MM.1S (cell line): ENCODE measurements at regions not wholly inside any gene's neighbourhood (a gene's known extent, or its start where the extent isn't known, plus 50 kb on each side); places are given as distances from the start of the nearest gene placed in this dataset.

Experiments
- DNase-seq: peaks from one replicate; pipeline ENCODE4 v3.0.0-alpha.2; 2015
- H2AFZ ChIP-seq: fragments of 300-600 bp; sonication (generic); 2 replicates; pipeline ENCODE4 v1.6.0; 2016; ENCODE audit warnings: antibody characterized with exemption, low read length
- H3F3A ChIP-seq: fragments of 300-600 bp; sonication (generic); 2 replicates; pipeline ENCODE4 v1.6.1; 2016; ENCODE audit warnings: mild to moderate bottlenecking, antibody characterized with exemption, low read length, moderate library complexity, mixed read lengths; ENCODE audit not compliant: insufficient read depth
- H3K27ac ChIP-seq: fragments of 300-600 bp; sonication (generic); 2 replicates; pipeline ENCODE4 v1.5.1; 2016; ENCODE audit warnings: mild to moderate bottlenecking, low read length
- H3K27me3 ChIP-seq: fragments of 300-600 bp; sonication (generic); replicated peaks from 2 replicates; pipeline ENCODE4 v1.6.0; 2016; ENCODE audit warnings: low read length; ENCODE audit not compliant: insufficient read depth
- H3K36me3 ChIP-seq: fragments of 300-600 bp; sonication (generic); replicated peaks from 2 replicates; pipeline ENCODE4 v1.6.1; 2016; ENCODE audit warnings: mild to moderate bottlenecking, low read length, mixed read lengths; ENCODE audit not compliant: insufficient read depth
- H3K4me1 ChIP-seq: fragments of 300-600 bp; sonication (generic); 2 replicates; pipeline ENCODE4 v1.6.1; 2016; ENCODE audit warnings: low read length, mixed read lengths
- H3K4me2 ChIP-seq: fragments of 300-600 bp; sonication (generic); 2 replicates; pipeline ENCODE4 v1.6.0; 2016; ENCODE audit warnings: low read depth, low read length
- H3K4me3 ChIP-seq: fragments of 300-600 bp; sonication (generic); 2 replicates; pipeline ENCODE4 v1.5.1; 2016; ENCODE audit warnings: low read length, mixed read lengths
- H3K79me2 ChIP-seq: fragments of 300-600 bp; sonication (generic); 2 replicates; pipeline ENCODE4 v1.6.1; 2016; ENCODE audit warnings: mixed run types, low read length, mixed read lengths
- H3K9ac ChIP-seq: fragments of 300-600 bp; sonication (generic); 2 replicates; pipeline ENCODE4 v1.6.1; 2016; ENCODE audit warnings: low read length, mixed read lengths
- H3K9me2 ChIP-seq: fragments of 300-600 bp; sonication (generic); replicated peaks from 2 replicates; pipeline ENCODE4 v1.6.1; 2016; ENCODE audit warnings: mild to moderate bottlenecking, low read length, mixed read lengths; ENCODE audit not compliant: insufficient read depth
- H3K9me3 ChIP-seq: fragments of 300-600 bp; sonication (generic); replicated peaks from 2 replicates; pipeline ENCODE4 v1.6.1; 2016; ENCODE audit warnings: mild to moderate bottlenecking, low read length, mixed read lengths; ENCODE audit not compliant: insufficient read depth
- H4K20me1 ChIP-seq: fragments of 300-600 bp; sonication (generic); 2 replicates; pipeline ENCODE4 v1.6.1; 2016; ENCODE audit warnings: mild to moderate bottlenecking, low read length, moderate library complexity, mixed read lengths; ENCODE audit not compliant: insufficient read depth
- EZH2 ChIP-seq: fragments of 300-600 bp; sonication (generic); optimal IDR thresholded peaks from 2 replicates; pipeline ENCODE3; 2017; ENCODE audit warnings: low read depth, mild to moderate bottlenecking, antibody characterized with exemption, low read length, mixed read lengths
- EZH2phosphoT487 ChIP-seq: fragments of 300-600 bp; sonication (generic); IDR thresholded peaks from 2 replicates; pipeline ENCODE4 v1.6.1; 2018; ENCODE audit warnings: antibody characterized with exemption, low read length
- TF ChIP-seq, protein P1 (sequence below): fragments of 300-600 bp; sonication (generic); IDR thresholded peaks from 2 replicates; pipeline ENCODE4 v1.5.1; 2016; ENCODE audit warnings: antibody characterized with exemption, low read length, mixed read lengths

GRCh38 chr1:163604321-163604720 lies 282.6 kb downstream of the NUF2 start:
- Histone ChIP-seq H3K79me2 (no peaks in the 10 kb centered on the region), H3K36me3 (no peaks in the 10 kb centered on the region), H4K20me1 (no peaks in the 10 kb centered on the region), H3K27ac (no peak overlapping the region), H3K4me2 (no peak overlapping the region), H3K27me3 (no peaks in the 10 kb centered on the region), H3F3A (no peaks in the 10 kb centered on the region), H3K9me2 (no peaks in the 10 kb centered on the region), H3K4me1 (no peaks in the 10 kb centered on the region), H3K4me3 (no peak overlapping the region), H3K9ac (no peak overlapping the region), H2AFZ (no peak overlapping the region), H3K9me3 (no peaks in the 10 kb centered on the region)
- TF ChIP-seq, protein P1, sequence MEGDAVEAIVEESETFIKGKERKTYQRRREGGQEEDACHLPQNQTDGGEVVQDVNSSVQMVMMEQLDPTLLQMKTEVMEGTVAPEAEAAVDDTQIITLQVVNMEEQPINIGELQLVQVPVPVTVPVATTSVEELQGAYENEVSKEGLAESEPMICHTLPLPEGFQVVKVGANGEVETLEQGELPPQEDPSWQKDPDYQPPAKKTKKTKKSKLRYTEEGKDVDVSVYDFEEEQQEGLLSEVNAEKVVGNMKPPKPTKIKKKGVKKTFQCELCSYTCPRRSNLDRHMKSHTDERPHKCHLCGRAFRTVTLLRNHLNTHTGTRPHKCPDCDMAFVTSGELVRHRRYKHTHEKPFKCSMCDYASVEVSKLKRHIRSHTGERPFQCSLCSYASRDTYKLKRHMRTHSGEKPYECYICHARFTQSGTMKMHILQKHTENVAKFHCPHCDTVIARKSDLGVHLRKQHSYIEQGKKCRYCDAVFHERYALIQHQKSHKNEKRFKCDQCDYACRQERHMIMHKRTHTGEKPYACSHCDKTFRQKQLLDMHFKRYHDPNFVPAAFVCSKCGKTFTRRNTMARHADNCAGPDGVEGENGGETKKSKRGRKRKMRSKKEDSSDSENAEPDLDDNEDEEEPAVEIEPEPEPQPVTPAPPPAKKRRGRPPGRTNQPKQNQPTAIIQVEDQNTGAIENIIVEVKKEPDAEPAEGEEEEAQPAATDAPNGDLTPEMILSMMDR, result no peak
- TF ChIP-seq EZH2, result no peak
- no peak for TF ChIP-seq EZH2phosphoT487
- DNase-seq, result no peak

DNA sequence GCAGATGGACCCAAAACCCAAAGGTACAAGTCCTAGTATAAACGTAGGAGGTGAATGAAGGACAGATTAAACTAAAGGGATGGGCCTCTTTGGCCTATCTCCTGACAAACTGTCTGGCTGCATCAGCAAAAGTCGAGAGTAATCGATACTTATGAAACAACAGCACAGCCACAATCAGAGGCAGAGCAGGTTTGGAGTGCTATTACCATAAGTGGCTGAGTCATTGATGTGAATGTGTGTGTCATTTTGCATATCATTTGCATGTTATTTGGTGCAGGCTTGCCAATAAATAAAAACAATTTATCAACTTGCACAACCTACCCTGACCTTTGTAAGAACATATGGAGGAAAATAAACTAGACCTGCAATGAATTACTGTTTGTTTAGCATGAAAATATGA lies 283.1 kb downstream of the NUF2 start:
- H3K36me3 ChIP-seq, result no peaks in the 10 kb centered on the region
- no peaks in the 10 kb centered on the region for H3K4me1 ChIP-seq
- no peak overlapping the region for H3K9ac ChIP-seq
- no peaks in the 10 kb centered on the region for H3F3A ChIP-seq
- no peak overlapping the region for H2AFZ ChIP-seq
- H3K4me2 ChIP-seq, result no peak overlapping the region
- no peak overlapping the region for H3K27ac ChIP-seq
- no peaks in the 10 kb centered on the region for H3K27me3 ChIP-seq
- no peaks in the 10 kb centered on the region for H3K9me3 ChIP-seq
- no peaks in the 10 kb centered on the region for H4K20me1 ChIP-seq
- no peak overlapping the region for H3K4me3 ChIP-seq
- no peak for DNase-seq
- no peaks in the 10 kb centered on the region for H3K9me2 ChIP-seq
- no peaks in the 10 kb centered on the region for H3K79me2 ChIP-seq
- TF ChIP-seq EZH2 (no peak), EZH2phosphoT487 (no peak)
- TF ChIP-seq, protein P1, result no peak

DNA sequence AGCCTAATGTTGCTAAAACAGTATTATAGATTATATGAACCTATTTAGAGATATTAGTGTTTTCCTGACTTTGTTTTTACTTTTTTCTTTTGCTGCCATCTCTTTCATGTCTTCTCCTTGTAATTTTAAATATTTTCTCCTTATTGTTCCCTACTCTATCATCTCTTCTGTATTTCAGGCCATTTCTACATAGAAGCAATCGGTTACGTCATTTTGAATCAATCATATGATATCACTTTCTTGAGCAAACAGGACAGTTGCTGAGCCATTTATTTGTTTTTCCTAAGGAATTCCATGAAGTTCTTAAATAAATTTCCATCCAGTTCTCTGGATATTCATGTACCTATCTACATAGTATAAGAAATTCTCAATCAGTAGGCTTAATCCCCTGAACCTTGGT lies 287.2 kb downstream of the NUF2 start:
- Histone ChIP-seq H3K27me3 (no peaks in the 10 kb centered on the region), H3K79me2 (no peaks in the 10 kb centered on the region), H3K9ac (no peak overlapping the region), H3K4me3 (no peak overlapping the region), H3K4me2 (no peak overlapping the region), H3K9me2 (no peaks in the 10 kb centered on the region), H3F3A (no peaks in the 10 kb centered on the region), H4K20me1 (no peaks in the 10 kb centered on the region), H3K9me3 (no peaks in the 10 kb centered on the region), H3K27ac (no peak overlapping the region), H3K4me1 (no peaks in the 10 kb centered on the region), H3K36me3 (no peaks in the 10 kb centered on the region), H2AFZ (no peak overlapping the region)
- DNase-seq, result no peak
- TF ChIP-seq EZH2, result no peak
- no peak for TF ChIP-seq EZH2phosphoT487
- TF ChIP-seq, protein P1, result no peak
